GM18505 (cell line): ENCODE measurements at regions not wholly inside any gene's neighbourhood (a gene's known extent, or its start where the extent isn't known, plus 50 kb on each side); places are given as distances from the start of the nearest gene placed in this dataset.

Experiments used
- ATAC-seq: cut with Tn5 transposase; IDR thresholded peaks from one replicate; pipeline ENCODE4 v1.9.1; 2021; ENCODE audit not compliant: unreplicated experiment
- POLR2A ChIP-seq: IDR thresholded peaks from 4 replicates; pipeline ENCODE4 v1.6.1; 2011; ENCODE audit warnings: borderline replicate concordance; ENCODE audit not compliant: insufficient read depth, insufficient read length; ENCODE audit errors: extremely low read depth

GRCh38 chr2:15729001-15729400 lies 137.3 kb downstream of the DDX1 start:
- no peak for TF ChIP-seq POLR2A
- no peak for ATAC-seq

GRCh38 chr2:15729709-15730544 lies 138.3 kb downstream of the DDX1 start:
- TF ChIP-seq POLR2A, result no peak
- no peak for ATAC-seq

- ATAC-seq, result no peak
- TF ChIP-seq POLR2A, result no peak
Measured at GRCh38 chr2:15730545-15731212, 139.0 kb downstream of the DDX1 start.

GRCh38 chr2:15731213-15731888 lies 139.7 kb downstream of the DDX1 start:
- ATAC-seq, result no peak
- TF ChIP-seq POLR2A, result no peak

GRCh38 chr2:15731889-15732271 lies 140.2 kb downstream of the DDX1 start:
- peak; percentile 8 for ATAC-seq
- no peak for TF ChIP-seq POLR2A

GRCh38 chr2:15732341-15733077 lies 140.8 kb downstream of the DDX1 start:
- ATAC-seq, result peak; percentile 95
- TF ChIP-seq POLR2A, result no peak

GRCh38 chr2:15733867-15734673 lies 142.4 kb downstream of the DDX1 start:
- TF ChIP-seq POLR2A, result no peak
- no peak for ATAC-seq

- no peak for TF ChIP-seq POLR2A
- no peak for ATAC-seq
Measured at GRCh38 chr2:15734674-15735483, 143.2 kb downstream of the DDX1 start.

GRCh38 chr2:15735484-15736326 lies 144.0 kb downstream of the DDX1 start:
- no peak for TF ChIP-seq POLR2A
- no peak for ATAC-seq

GRCh38 chr2:15736396-15737180 lies 144.9 kb downstream of the DDX1 start:
- no peak for TF ChIP-seq POLR2A
- no peak for ATAC-seq

GRCh38 chr2:15737314-15738224 lies 145.9 kb downstream of the DDX1 start:
- TF ChIP-seq POLR2A, result no peak
- ATAC-seq, result no peak
